ENCODE measurements at regions not wholly inside any gene's neighbourhood (a gene's known extent, or its start where the extent isn't known, plus 50 kb on each side); places are given as distances from the start of the nearest gene placed in this dataset.

DNA sequence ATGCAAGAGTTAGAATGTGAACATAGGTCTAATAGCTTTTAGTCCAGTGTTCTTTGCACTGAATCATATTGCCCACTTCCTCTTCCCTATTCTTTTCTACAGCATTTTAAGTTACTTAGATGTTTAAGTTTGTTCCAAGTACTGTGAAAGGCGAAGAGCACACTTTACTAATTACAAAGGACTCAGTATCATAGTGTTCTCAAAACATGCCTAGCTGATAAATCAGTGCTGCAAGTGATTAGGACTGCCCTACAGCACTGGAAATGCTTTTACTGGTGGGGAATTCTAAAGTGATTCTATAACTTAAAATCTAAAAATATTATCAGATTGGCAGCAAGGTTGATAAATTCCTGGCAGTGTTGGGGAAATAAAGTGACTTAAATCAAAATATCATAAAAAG, 177.9 kb upstream of the KCNN2 start:
- Mint-ChIP-seq H3K27ac (no peak overlapping the region), H3K27me3 (no peaks in the 10 kb centered on the region), H3K9me3 (ENCODE audit: insufficient read depth) (peaks cover 2% of the 10 kb centered on the region), H3K4me3 (no peak overlapping the region), H3K4me1 (no peaks in the 10 kb centered on the region)
- H3K79me2 ChIP-seq (ENCODE audit: control insufficient read depth, insufficient read depth, low read length): no peaks in the 10 kb centered on the region
- no peak overlapping the region for H3K9ac ChIP-seq (ENCODE audit: low read length)
- no peaks in the 10 kb centered on the region for H4K20me1 ChIP-seq (ENCODE audit: control insufficient read depth, insufficient read depth, low read length, poor library complexity, severe bottlenecking)
- no peak for ATAC-seq (ENCODE audit: low read depth)
- no peak overlapping the region for H3K4me2 ChIP-seq (replicated peaks; ENCODE audit: low read depth, low read length, poor library complexity, severe bottlenecking)
- peaks cover 0 to 2% (median 0%) of the 10 kb centered on the region in 3 donors for H3K9me3 ChIP-seq (ENCODE audit: control extremely low read depth in 1 of 3, control insufficient read depth in 2 of 3, insufficient read depth in 1 of 3, low read length in 2 of 3)
- no peak for TF ChIP-seq EZH2 (IDR thresholded peaks at IDR 0.05; ENCODE audit: borderline replicate concordance, insufficient read depth, low read depth, low read length, poor library complexity, severe bottlenecking)
- TF ChIP-seq, protein P1, sequence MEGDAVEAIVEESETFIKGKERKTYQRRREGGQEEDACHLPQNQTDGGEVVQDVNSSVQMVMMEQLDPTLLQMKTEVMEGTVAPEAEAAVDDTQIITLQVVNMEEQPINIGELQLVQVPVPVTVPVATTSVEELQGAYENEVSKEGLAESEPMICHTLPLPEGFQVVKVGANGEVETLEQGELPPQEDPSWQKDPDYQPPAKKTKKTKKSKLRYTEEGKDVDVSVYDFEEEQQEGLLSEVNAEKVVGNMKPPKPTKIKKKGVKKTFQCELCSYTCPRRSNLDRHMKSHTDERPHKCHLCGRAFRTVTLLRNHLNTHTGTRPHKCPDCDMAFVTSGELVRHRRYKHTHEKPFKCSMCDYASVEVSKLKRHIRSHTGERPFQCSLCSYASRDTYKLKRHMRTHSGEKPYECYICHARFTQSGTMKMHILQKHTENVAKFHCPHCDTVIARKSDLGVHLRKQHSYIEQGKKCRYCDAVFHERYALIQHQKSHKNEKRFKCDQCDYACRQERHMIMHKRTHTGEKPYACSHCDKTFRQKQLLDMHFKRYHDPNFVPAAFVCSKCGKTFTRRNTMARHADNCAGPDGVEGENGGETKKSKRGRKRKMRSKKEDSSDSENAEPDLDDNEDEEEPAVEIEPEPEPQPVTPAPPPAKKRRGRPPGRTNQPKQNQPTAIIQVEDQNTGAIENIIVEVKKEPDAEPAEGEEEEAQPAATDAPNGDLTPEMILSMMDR (IDR thresholded peaks at IDR 0.05): no peak
- no peaks in the 10 kb centered on the region for H3K27me3 ChIP-seq (replicated peaks in 1 of 4; ENCODE audit: control extremely low read depth in 1 of 4, control insufficient read depth in 3 of 4, insufficient read depth in 4 of 4, low read length in 3 of 4)
- POLR2A ChIA-PET: no interaction called here
- H3K27ac ChIP-seq (ENCODE audit: low read length in 2 of 2): no peak overlapping the region
- no CpG with 5 or more reads among the region's 1 CpG for WGBS (ENCODE audit: insufficient coverage)
- no peak for DNase-seq
- intact Hi-C loops (cut with micrococcal nuclease): no loop called here
- no peaks in the 10 kb centered on the region for H3K4me1 ChIP-seq (ENCODE audit: control insufficient read depth in 2 of 2, insufficient read depth in 2 of 2, low read length in 2 of 2)
- no peak overlapping the region for H3K4me3 ChIP-seq (ENCODE audit: control extremely low read depth in 1 of 5, extremely low read depth in 1 of 5, insufficient read depth in 1 of 5, low read depth in 2 of 5, low read length in 4 of 5)
- H2AFZ ChIP-seq (ENCODE audit: insufficient read depth, low read depth, low read length, poor library complexity, severe bottlenecking): no peak overlapping the region
- CTCF ChIA-PET: no interaction called here
- no peaks in the 10 kb centered on the region for H3K36me3 ChIP-seq (replicated peaks in 1 of 2; ENCODE audit: control extremely low read depth in 1 of 2, control insufficient read depth in 1 of 2, extremely low read depth in 1 of 2, insufficient read depth in 2 of 2, low read length in 1 of 2)

DNA sequence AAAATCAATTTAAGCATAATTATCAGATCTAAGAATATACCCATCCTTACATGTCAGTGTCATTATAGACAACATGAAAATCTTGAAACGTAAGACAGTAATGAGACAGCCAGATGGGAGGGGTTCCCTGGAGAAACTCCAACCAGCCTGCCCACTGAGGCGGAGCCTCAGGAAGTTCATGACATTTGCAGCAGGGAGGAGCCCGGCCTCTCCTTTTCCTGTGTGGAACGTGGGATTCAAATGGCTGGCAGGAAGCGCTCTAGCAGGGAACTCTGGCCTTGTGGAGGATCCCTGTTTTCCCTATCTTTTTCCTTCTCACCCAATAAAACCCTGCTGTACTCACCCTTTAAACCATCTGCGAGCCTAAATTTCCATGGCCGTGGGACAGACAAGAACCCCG, 176.6 kb upstream of the KCNN2 start:
- Histone ChIP-seq H4K20me1 (ENCODE audit: control insufficient read depth, insufficient read depth, low read length, poor library complexity, severe bottlenecking) (no peaks in the 10 kb centered on the region), H2AFZ (ENCODE audit: insufficient read depth, low read depth, low read length, poor library complexity, severe bottlenecking) (no peak overlapping the region), H3K79me2 (ENCODE audit: control insufficient read depth, insufficient read depth, low read length) (no peaks in the 10 kb centered on the region), H3K9me3 (ENCODE audit: control extremely low read depth in 1 of 3, control insufficient read depth in 2 of 3, insufficient read depth in 1 of 3, low read length in 2 of 3) (peaks cover 0 to 2% (median 0%) of the 10 kb centered on the region in 3 donors), H3K9ac (ENCODE audit: low read length) (no peak overlapping the region), H3K27me3 (replicated peaks in 1 of 4; ENCODE audit: control extremely low read depth in 1 of 4, control insufficient read depth in 3 of 4, insufficient read depth in 4 of 4, low read length in 3 of 4) (no peaks in the 10 kb centered on the region), H3K4me2 (replicated peaks; ENCODE audit: low read depth, low read length, poor library complexity, severe bottlenecking) (no peak overlapping the region), H3K36me3 (replicated peaks in 1 of 2; ENCODE audit: control extremely low read depth in 1 of 2, control insufficient read depth in 1 of 2, extremely low read depth in 1 of 2, insufficient read depth in 2 of 2, low read length in 1 of 2) (no peaks in the 10 kb centered on the region), H3K4me3 (ENCODE audit: control extremely low read depth in 1 of 5, extremely low read depth in 1 of 5, insufficient read depth in 1 of 5, low read depth in 2 of 5, low read length in 4 of 5) (no peak overlapping the region), H3K4me1 (ENCODE audit: control insufficient read depth in 2 of 2, insufficient read depth in 2 of 2, low read length in 2 of 2) (no peaks in the 10 kb centered on the region), H3K27ac (ENCODE audit: low read length in 2 of 2) (no peak overlapping the region)
- intact Hi-C loops (cut with micrococcal nuclease): no loop called here
- ChIA-PET CTCF (no interaction called here), POLR2A (no interaction called here)
- DNase-seq: no peak
- TF ChIP-seq, protein P1 (IDR thresholded peaks at IDR 0.05): no peak
- TF ChIP-seq EZH2 (IDR thresholded peaks at IDR 0.05; ENCODE audit: borderline replicate concordance, insufficient read depth, low read depth, low read length, poor library complexity, severe bottlenecking): no peak
- H3K9me3 Mint-ChIP-seq (ENCODE audit: insufficient read depth): peaks cover 2% of the 10 kb centered on the region
- ATAC-seq (ENCODE audit: low read depth): no peak
- H3K27ac Mint-ChIP-seq: no peak overlapping the region
- no peak overlapping the region for H3K4me3 Mint-ChIP-seq
- 76% methylated on average over 4 of the region's 8 CpGs for WGBS (ENCODE audit: insufficient coverage)
- no peaks in the 10 kb centered on the region for H3K27me3 Mint-ChIP-seq
- H3K4me1 Mint-ChIP-seq: no peaks in the 10 kb centered on the region

Data from B cell (primary cell).